ENCODE measurements at regions not wholly inside any gene's neighbourhood (a gene's known extent, or its start where the extent isn't known, plus 50 kb on each side); places are given as distances from the start of the nearest gene placed in this dataset.
A peak's percentile ranks its signal among the peaks of the same experiment; 100 is the strongest.

- no peak for TF ChIP-seq RCOR1 (IDR thresholded peaks at IDR 0.05; ENCODE audit: low read depth, low read length)
- TF ChIP-seq PHF8 (IDR thresholded peaks at IDR 0.05; ENCODE audit: borderline replicate concordance, low read depth): no peak
Observed at GRCh38 chr2:51791496-51791895, 759.6 kb upstream of the NRXN1 start (continued).

GRCh38 chr2:51790854-51791253, 758.9 kb upstream of the NRXN1 start:
- H3K4me2 ChIP-seq: no peak overlapping the region
- peaks cover 20% of the 10 kb centered on the region for H3K9me3 ChIP-seq
- ChIA-PET CTCF (no interaction called here), POLR2A (no interaction called here)
- TF ChIP-seq HOXB5 (CRISPR knock-in tag; IDR thresholded peaks at IDR 0.05): no peak
- TF ChIP-seq MAFK (IDR thresholded peaks at IDR 0.05; ENCODE audit: partially characterized antibody): peak; percentile 81
- no peak for TF ChIP-seq CBX8 (IDR thresholded peaks at IDR 0.05)
- no peak for TF ChIP-seq POLR2AphosphoS2 (conservative IDR thresholded peaks at IDR 0.05; ENCODE audit: low read length)
- ATAC-seq (no peak), DNase-seq (ENCODE audit: low read depth in 1 of 2, low spot score in 1 of 2) (no peak), FAIRE-seq (no peak)
- H3K27ac ChIP-seq: no peak overlapping the region
- no peak overlapping the region for H3K4me3 ChIP-seq
- 46% methylated on average over 2 of the region's 2 CpGs for WGBS (ENCODE audit: missing lambda C conversion rate)
- no peaks in the 10 kb centered on the region for H3K4me1 ChIP-seq

- 8% methylated on average over 2 of the region's 2 CpGs for WGBS (ENCODE audit: missing lambda C conversion rate)
- no peak for ATAC-seq
Observed at GRCh38 chr2:51789918-51790317, 758.0 kb upstream of the NRXN1 start.

GRCh38 chr2:51782921-51783765, 751.2 kb upstream of the NRXN1 start:
- peak in 1 of 2 experiments; percentile 16 for DNase-seq (ENCODE audit: low read depth in 1 of 2, low spot score in 1 of 2)
- FAIRE-seq: no peak

More at GRCh38 chr2:51789918-51790317, 758.0 kb upstream of the NRXN1 start:
- FAIRE-seq (no peak), DNase-seq (ENCODE audit: low read depth in 1 of 2, low spot score in 1 of 2) (no peak)
- no peak for TF ChIP-seq NPAS2 (CRISPR knock-in tag; IDR thresholded peaks at IDR 0.05; ENCODE audit: borderline replicate concordance)
- TF ChIP-seq MAFK (IDR thresholded peaks at IDR 0.05; ENCODE audit: partially characterized antibody): no peak
- no peak for TF ChIP-seq ZSCAN20 (CRISPR knock-in tag; IDR thresholded peaks at IDR 0.05)
- TF ChIP-seq TFCP2L1 (CRISPR knock-in tag; IDR thresholded peaks at IDR 0.05): no peak
- no peak for TF ChIP-seq ZNF302 (CRISPR knock-in tag; IDR thresholded peaks at IDR 0.05)
- no peak for TF ChIP-seq REST (IDR thresholded peaks at IDR 0.05)
- TF ChIP-seq HOXA7 (CRISPR knock-in tag; IDR thresholded peaks at IDR 0.05): no peak
- no peak for TF ChIP-seq SMC3 (IDR thresholded peaks at IDR 0.05)
- TF ChIP-seq FOSB (CRISPR knock-in tag; IDR thresholded peaks at IDR 0.05): no peak
- no peak for TF ChIP-seq KDM1A (IDR thresholded peaks at IDR 0.05; ENCODE audit: low read depth)
- no peak for TF ChIP-seq RNF2 (IDR thresholded peaks at IDR 0.05; ENCODE audit: borderline replicate concordance, low read depth)
- Histone ChIP-seq H3K9me3 (peaks cover 11% of the 10 kb centered on the region; the same call in 2 of the 3 replicates), H3K4me3 (no peak overlapping the region), H3K27ac (no peak overlapping the region), H3K4me1 (no peaks in the 10 kb centered on the region), H3K4me2 (no peak overlapping the region)
- ChIA-PET CTCF (no interaction called here), POLR2A (no interaction called here)

More at GRCh38 chr2:51782921-51783765, 751.2 kb upstream of the NRXN1 start:
- Histone ChIP-seq H3K4me3 (no peak overlapping the region), H3K4me2 (no peak overlapping the region), H3K9me3 (peaks cover 9% of the 10 kb centered on the region; the same call in 1 of the 3 replicates), H3K27ac (no peak overlapping the region), H3K4me1 (peaks cover 4% of the 10 kb centered on the region; the same call in 1 of the 3 replicates)
- ATAC-seq: peak in 1 of 2 experiments; percentile 50; a peak in 1 of 6 replicates
- ChIA-PET CTCF (no interaction called here), POLR2A (no interaction called here)
- WGBS (ENCODE audit: missing lambda C conversion rate): 26% methylated on average over 6 of the region's 6 CpGs
- TF ChIP-seq MAFK (IDR thresholded peaks at IDR 0.05; ENCODE audit: partially characterized antibody) (peak; percentile 58), HES2 (IDR thresholded peaks at IDR 0.05) (no peak)

All from A549 (cell line).